SU-DHL-6 (cell line): ENCODE measurements at regions not wholly inside any gene's neighbourhood (a gene's known extent, or its start where the extent isn't known, plus 50 kb on each side); places are given as distances from the start of the nearest gene placed in this dataset.

Experiments
- H2AFZ ChIP-seq: fragments of 200-600 bp; sonication (generic); 2 replicates; pipeline ENCODE4 v1.6.1; 2014; ENCODE audit warnings: low read depth, mild to moderate bottlenecking, moderate library complexity, mixed read lengths, antibody characterized with exemption, low read length; ENCODE audit not compliant: severe bottlenecking
- H3F3A ChIP-seq: fragments of 200-600 bp; shearing (Covaris generic); 2 replicates; pipeline ENCODE4 v1.6.0; 2016; ENCODE audit warnings: antibody characterized with exemption, mild to moderate bottlenecking; ENCODE audit not compliant: insufficient read depth
- H3K27ac ChIP-seq: fragments of 200-600 bp; sonication (generic); 2 replicates; pipeline ENCODE4 v1.5.1; 2016; ENCODE audit warnings: low read depth, mild to moderate bottlenecking, low read length, moderate library complexity, mixed read lengths
- H3K27me3 ChIP-seq: fragments of 200-600 bp; sonication (generic), shearing (Covaris generic); 2 replicates; pipeline ENCODE4 v1.6.0; 2014; ENCODE audit warnings: mild to moderate bottlenecking, low read length
- H3K36me3 ChIP-seq: fragments of 200-600 bp; sonication (generic); 2 replicates; pipeline ENCODE4 v1.6.1; 2014; ENCODE audit warnings: mild to moderate bottlenecking, low read length, mixed read lengths
- H3K4me2 ChIP-seq: fragments of 300-600, 200-600 bp; shearing (Covaris generic), sonication (generic); 2 replicates; pipeline ENCODE4 v1.6.0; 2014; ENCODE audit warnings: low read length, low read depth, mild to moderate bottlenecking; ENCODE audit not compliant: poor library complexity, severe bottlenecking
- H3K4me3 ChIP-seq: fragments of 200-600 bp; sonication (generic); 2 replicates; pipeline ENCODE4 v1.5.1; 2014; ENCODE audit warnings: antibody characterized with exemption, low read length, mild to moderate bottlenecking, mixed read lengths; ENCODE audit not compliant: insufficient read depth, poor library complexity, severe bottlenecking
- H3K79me2 ChIP-seq: fragments of 200-600 bp; sonication (generic); 2 replicates; pipeline ENCODE4 v1.6.1; 2014; ENCODE audit warnings: mild to moderate bottlenecking, low read length, moderate library complexity; ENCODE audit not compliant: insufficient read depth
- H3K9ac ChIP-seq: fragments of 200-600 bp; sonication (generic); 2 replicates; pipeline ENCODE4 v1.7.0; 2014; ENCODE audit warnings: mild to moderate bottlenecking, low read length
- H3K9me2 ChIP-seq: fragments of 200-600 bp; sonication (generic); replicated peaks from 2 replicates; pipeline ENCODE4 v1.6.1; 2014; ENCODE audit warnings: low read length; ENCODE audit not compliant: insufficient read depth
- H3K9me3 ChIP-seq: fragments of 200-600 bp; sonication (generic); 2 replicates; pipeline ENCODE4 v1.6.1; 2014; ENCODE audit warnings: low read length, mixed read lengths; ENCODE audit not compliant: insufficient read depth
- H4K20me1 ChIP-seq: fragments of 200-600 bp; sonication (generic); 2 replicates; pipeline ENCODE4 v1.6.1; 2014; ENCODE audit warnings: low read depth, mild to moderate bottlenecking, antibody characterized with exemption, low read length, moderate library complexity, mixed read lengths
- EZH2phosphoT487 ChIP-seq: fragments of 200-600 bp; sonication (generic), shearing (Covaris generic); conservative IDR thresholded peaks from 2 replicates; pipeline ENCODE4 v1.6.1; 2018; ENCODE audit warnings: mild to moderate bottlenecking, antibody characterized with exemption, low read length, moderate library complexity, mixed read lengths
- TF ChIP-seq, protein P1 (sequence below): fragments of 200-600 bp; sonication (generic); IDR thresholded peaks from one replicate; pipeline ENCODE4 v1.5.1; 2017; ENCODE audit warnings: antibody characterized with exemption, mild to moderate bottlenecking, low read length, moderate library complexity; ENCODE audit not compliant: insufficient read depth, poor library complexity, severe bottlenecking

DNA sequence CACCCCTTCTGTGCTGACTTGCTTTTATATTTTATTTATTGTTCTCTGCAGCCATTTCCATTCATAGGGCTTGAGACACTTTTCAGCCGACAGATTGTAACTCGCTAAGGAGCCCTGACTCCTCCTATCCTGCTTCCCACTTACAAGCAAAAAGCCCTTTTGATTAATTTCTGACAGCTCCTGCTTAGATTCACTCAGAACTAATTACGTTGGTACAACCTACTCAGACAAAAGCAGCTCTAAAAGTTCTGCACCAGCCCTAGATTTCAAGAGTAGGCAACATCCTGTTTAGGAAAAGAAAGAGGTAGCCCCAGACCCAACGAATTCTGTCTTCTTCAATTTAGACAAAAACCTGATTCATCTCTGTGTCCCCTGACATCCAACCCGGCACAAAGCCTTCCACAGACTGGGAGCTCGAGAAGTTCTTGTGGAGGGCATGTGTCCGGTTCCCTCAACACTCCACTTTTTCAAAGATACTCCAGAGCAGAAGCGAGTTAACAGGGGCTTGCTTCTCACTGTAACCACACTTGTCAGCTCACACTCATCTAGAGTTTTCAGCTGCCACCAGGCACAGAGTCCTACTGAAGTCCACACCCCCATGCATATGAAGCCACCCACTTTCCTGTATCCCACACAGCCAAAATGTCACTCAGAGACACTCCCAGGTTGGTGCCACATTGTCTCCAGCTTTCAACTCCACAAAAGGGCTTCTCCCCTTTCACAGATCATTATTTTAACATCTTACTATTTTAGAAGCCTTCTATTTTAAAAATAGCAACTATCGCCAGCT lies 113.6 kb upstream of the NFE2L3 start:
- no peaks in the 10 kb centered on the region for H3F3A ChIP-seq
- no peaks in the 10 kb centered on the region for H3K9me2 ChIP-seq
- no peaks in the 10 kb centered on the region for H3K27me3 ChIP-seq
- H3K9me3 ChIP-seq = no peaks in the 10 kb centered on the region
- H3K4me2 ChIP-seq = no peak overlapping the region
- H3K79me2 ChIP-seq = no peaks in the 10 kb centered on the region
- H2AFZ ChIP-seq = no peak overlapping the region
- TF ChIP-seq, protein P1, sequence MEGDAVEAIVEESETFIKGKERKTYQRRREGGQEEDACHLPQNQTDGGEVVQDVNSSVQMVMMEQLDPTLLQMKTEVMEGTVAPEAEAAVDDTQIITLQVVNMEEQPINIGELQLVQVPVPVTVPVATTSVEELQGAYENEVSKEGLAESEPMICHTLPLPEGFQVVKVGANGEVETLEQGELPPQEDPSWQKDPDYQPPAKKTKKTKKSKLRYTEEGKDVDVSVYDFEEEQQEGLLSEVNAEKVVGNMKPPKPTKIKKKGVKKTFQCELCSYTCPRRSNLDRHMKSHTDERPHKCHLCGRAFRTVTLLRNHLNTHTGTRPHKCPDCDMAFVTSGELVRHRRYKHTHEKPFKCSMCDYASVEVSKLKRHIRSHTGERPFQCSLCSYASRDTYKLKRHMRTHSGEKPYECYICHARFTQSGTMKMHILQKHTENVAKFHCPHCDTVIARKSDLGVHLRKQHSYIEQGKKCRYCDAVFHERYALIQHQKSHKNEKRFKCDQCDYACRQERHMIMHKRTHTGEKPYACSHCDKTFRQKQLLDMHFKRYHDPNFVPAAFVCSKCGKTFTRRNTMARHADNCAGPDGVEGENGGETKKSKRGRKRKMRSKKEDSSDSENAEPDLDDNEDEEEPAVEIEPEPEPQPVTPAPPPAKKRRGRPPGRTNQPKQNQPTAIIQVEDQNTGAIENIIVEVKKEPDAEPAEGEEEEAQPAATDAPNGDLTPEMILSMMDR = no peak
- TF ChIP-seq EZH2phosphoT487 = no peak
- H4K20me1 ChIP-seq = no peaks in the 10 kb centered on the region
- no peak overlapping the region for H3K27ac ChIP-seq
- no peaks in the 10 kb centered on the region for H3K36me3 ChIP-seq
- H3K4me3 ChIP-seq = no peak overlapping the region
- H3K9ac ChIP-seq = no peak overlapping the region

DNA sequence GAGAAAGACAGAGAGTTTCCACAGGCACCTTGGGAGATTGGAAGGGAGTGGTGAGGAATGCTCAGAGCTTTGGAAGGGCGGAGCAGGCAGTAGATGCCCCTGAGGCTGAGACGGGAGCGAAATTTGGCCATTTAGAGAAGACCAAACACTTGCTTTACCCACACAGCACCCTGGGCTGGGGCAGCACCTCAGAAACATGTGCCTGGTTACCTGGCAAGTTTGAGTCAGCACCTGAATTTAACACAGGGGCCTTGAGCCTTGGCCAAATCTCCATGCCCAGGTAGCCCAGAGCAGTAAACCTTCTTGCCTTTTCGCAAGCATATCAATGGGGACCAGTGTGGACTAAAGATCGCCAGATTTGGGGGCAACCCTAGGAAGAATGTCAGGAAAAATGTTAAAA lies 111.9 kb upstream of the NFE2L3 start:
- Histone ChIP-seq H3K9me2 (no peaks in the 10 kb centered on the region), H2AFZ (no peak overlapping the region), H3K9me3 (no peaks in the 10 kb centered on the region), H3K4me2 (no peak overlapping the region), H3K4me3 (no peak overlapping the region), H3K27me3 (no peaks in the 10 kb centered on the region), H3K9ac (no peak overlapping the region), H3K79me2 (no peaks in the 10 kb centered on the region), H3K36me3 (no peaks in the 10 kb centered on the region), H3F3A (no peaks in the 10 kb centered on the region), H4K20me1 (no peaks in the 10 kb centered on the region), H3K27ac (no peak overlapping the region)
- TF ChIP-seq, protein P1 = no peak
- TF ChIP-seq EZH2phosphoT487 = no peak

DNA sequence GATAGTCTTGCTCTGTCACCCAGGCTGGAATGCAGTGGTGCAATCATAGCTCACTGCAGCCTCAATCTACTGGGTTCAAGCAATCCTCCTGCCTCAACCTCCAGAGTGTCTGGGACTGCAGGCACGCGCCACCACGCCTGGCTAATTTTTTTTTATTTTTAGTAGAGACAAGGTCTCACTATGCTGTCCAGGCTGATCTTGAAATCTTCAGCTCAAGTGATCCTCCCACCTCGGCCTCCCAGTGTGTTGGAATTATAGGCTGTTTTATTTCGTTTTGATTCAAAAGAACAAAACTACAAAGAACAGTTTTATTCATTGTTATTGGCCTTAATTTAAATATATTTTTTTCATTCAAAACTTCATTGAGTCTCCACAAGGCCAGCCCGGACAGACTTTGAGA lies 109.8 kb upstream of the NFE2L3 start:
- Histone ChIP-seq H3K79me2 (no peaks in the 10 kb centered on the region), H3K4me2 (no peak overlapping the region), H3K36me3 (no peaks in the 10 kb centered on the region), H3K27ac (no peak overlapping the region), H3K9me3 (no peaks in the 10 kb centered on the region), H3K9me2 (no peaks in the 10 kb centered on the region), H2AFZ (no peak overlapping the region), H3K9ac (no peak overlapping the region), H3F3A (no peaks in the 10 kb centered on the region), H3K27me3 (no peaks in the 10 kb centered on the region), H3K4me3 (no peak overlapping the region), H4K20me1 (no peaks in the 10 kb centered on the region)
- no peak for TF ChIP-seq EZH2phosphoT487
- TF ChIP-seq, protein P1 = no peak
